Brain microvascular endothelial cell (primary cell): ENCODE measurements at regions not wholly inside any gene's neighbourhood (a gene's known extent, or its start where the extent isn't known, plus 50 kb on each side); places are given as distances from the start of the nearest gene placed in this dataset.

Experiments
- DNase-seq: peaks from one replicate; pipeline ENCODE4 v3.0.0-alpha.2; 2020
- H3K27ac ChIP-seq: fragments of 250-450 bp; sonication (Bioruptor Pico); 2 replicates; pipeline ENCODE4 v1.5.1; 2020; ENCODE audit warnings: mild to moderate bottlenecking, moderate library complexity
- H3K27me3 ChIP-seq: fragments of 250-450 bp; sonication (Bioruptor Pico); replicated peaks from 2 replicates; pipeline ENCODE4 v1.5.1; 2020; ENCODE audit warnings: mild to moderate bottlenecking
- H3K36me3 ChIP-seq: fragments of 250-450 bp; sonication (Bioruptor Pico); replicated peaks from 2 replicates; pipeline ENCODE4 v1.5.1; 2020; ENCODE audit warnings: mild to moderate bottlenecking
- H3K4me3 ChIP-seq: 2 replicates; pipeline ENCODE4 v1.5.1; 2011; ENCODE audit warnings: low read depth, mild to moderate bottlenecking, control low read depth, low read length, moderate library complexity
- in situ Hi-C: cut with HindIII; loops from 2 replicates; pipeline ENCODE4 v1.10.0; 2017; ENCODE audit warnings: low sequenced_read_pairs, low pct_ligation_motif_present
- TF ChIP-seq, protein P1 (sequence below): IDR thresholded peaks from 2 replicates; pipeline ENCODE4 v1.5.1; 2011; ENCODE audit warnings: low read depth, mild to moderate bottlenecking, moderate library complexity, low read length, control low read depth, inconsistent platforms; ENCODE audit errors: missing control alignments

DNA sequence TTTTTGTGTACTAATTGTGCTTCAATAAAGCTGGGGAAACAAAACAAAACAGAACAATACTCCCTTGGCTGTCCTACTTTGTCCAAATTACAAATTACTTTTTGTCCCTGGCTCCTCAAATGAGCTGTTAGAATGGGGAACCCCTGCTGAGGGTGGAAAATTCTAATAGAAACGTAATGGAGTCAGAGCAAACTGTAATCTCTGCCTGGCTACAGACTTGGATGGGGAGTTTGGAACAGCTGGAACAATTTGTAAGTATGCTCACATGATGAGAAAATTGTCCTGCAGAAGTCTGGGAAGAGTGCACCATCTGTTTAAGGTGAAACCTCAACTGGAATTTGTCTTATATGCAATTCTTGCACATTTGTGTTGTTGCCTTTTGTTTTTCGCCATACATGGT lies 364.4 kb upstream of the CLNK start:
- in situ Hi-C loops = no loop called here

DNA sequence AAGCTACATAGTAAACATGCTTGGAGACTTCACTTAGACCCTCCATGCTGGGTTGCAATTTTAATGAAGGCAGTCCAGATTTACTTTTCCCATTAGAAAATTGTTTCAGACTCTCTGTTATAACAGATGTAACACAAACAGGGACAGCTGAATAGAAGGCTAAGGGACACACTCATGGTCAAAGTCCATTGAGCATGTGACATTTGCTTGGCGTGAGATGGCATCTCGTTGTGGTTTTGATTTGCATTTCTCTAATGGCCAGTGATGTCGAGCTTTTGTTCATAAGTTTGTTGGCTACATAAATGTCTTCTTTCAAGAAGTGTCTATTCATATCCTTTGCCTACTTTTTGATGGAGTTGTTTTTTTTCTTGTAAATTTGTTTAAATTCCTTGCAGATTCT lies 358.2 kb upstream of the CLNK start:
- Histone ChIP-seq H3K27ac (no peak overlapping the region), H3K27me3 (no peaks in the 10 kb centered on the region), H3K36me3 (no peaks in the 10 kb centered on the region), H3K4me3 (no peak overlapping the region)
- in situ Hi-C loops = no loop called here
- DNase-seq = no peak
- TF ChIP-seq, protein P1, sequence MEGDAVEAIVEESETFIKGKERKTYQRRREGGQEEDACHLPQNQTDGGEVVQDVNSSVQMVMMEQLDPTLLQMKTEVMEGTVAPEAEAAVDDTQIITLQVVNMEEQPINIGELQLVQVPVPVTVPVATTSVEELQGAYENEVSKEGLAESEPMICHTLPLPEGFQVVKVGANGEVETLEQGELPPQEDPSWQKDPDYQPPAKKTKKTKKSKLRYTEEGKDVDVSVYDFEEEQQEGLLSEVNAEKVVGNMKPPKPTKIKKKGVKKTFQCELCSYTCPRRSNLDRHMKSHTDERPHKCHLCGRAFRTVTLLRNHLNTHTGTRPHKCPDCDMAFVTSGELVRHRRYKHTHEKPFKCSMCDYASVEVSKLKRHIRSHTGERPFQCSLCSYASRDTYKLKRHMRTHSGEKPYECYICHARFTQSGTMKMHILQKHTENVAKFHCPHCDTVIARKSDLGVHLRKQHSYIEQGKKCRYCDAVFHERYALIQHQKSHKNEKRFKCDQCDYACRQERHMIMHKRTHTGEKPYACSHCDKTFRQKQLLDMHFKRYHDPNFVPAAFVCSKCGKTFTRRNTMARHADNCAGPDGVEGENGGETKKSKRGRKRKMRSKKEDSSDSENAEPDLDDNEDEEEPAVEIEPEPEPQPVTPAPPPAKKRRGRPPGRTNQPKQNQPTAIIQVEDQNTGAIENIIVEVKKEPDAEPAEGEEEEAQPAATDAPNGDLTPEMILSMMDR = no peak

More for the DNA sequence above, 364.4 kb upstream of the CLNK start:
- TF ChIP-seq, protein P1 = no peak
- DNase-seq = no peak
- no peaks in the 10 kb centered on the region for H3K27me3 ChIP-seq
- H3K36me3 ChIP-seq = no peaks in the 10 kb centered on the region
- H3K4me3 ChIP-seq = no peak overlapping the region
- H3K27ac ChIP-seq = no peak overlapping the region

DNA sequence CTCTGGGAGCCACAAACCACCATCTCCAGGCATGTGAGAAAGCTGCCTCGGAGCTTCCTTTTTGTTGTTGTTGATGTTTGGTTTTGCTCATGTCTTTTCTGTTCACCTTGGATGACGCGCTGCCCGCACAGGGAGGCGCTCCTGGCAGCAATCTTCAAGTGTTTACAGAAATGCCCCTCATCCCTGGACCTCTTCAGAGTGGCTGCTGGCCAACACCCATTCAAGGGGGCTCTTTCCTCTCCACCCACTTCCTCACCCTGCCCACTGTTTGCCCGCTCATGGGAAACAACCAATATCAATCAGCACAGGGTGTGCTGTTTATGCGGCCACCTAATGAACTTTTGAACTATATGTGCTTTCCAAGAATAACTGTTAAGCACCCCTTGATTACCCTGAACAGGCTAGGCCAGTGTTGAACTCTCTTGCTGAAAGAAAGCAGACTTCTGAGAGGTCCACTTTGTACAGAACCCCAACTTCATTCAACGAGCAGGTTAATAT lies 355.1 kb upstream of the CLNK start:
- Histone ChIP-seq H3K27ac (no peak overlapping the region), H3K4me3 (no peak overlapping the region), H3K27me3 (no peaks in the 10 kb centered on the region), H3K36me3 (no peaks in the 10 kb centered on the region)
- TF ChIP-seq, protein P1 = no peak
- no peak for DNase-seq
- in situ Hi-C loops = no loop called here

DNA sequence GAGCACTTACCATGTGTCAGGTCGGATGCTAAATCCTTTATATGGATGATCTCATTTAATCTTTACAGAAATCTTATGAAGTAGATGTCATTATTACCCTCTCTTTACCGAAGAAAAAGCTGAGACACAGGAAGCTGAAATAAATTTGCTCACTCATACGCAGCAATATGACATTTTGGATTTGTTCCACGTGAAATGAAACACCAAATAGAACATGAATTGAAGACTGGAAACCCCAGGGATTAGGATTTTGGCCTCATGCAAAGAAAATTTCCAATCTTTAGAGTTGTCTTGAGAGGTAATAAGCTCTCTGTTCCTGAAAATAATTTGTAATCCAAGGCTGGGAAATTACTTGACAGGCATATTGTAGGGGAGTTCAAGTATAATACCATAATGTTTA lies 354.4 kb upstream of the CLNK start:
- no peak for DNase-seq
- Histone ChIP-seq H3K27me3 (no peaks in the 10 kb centered on the region), H3K4me3 (no peak overlapping the region), H3K36me3 (no peaks in the 10 kb centered on the region), H3K27ac (no peak overlapping the region)
- TF ChIP-seq, protein P1 = no peak
- in situ Hi-C loops = no loop called here

- Histone ChIP-seq H3K27me3 (no peaks in the 10 kb centered on the region), H3K27ac (no peak overlapping the region), H3K36me3 (no peaks in the 10 kb centered on the region), H3K4me3 (no peak overlapping the region)
- in situ Hi-C loops = no loop called here
- no peak for DNase-seq
- TF ChIP-seq, protein P1 = no peak
Observed at GRCh38 chr4:11037637-11038036, 353.1 kb upstream of the CLNK start.

GRCh38 chr4:11028334-11028733 lies 343.8 kb upstream of the CLNK start:
- Histone ChIP-seq H3K27me3 (no peaks in the 10 kb centered on the region), H3K27ac (no peak overlapping the region), H3K36me3 (no peaks in the 10 kb centered on the region), H3K4me3 (no peak overlapping the region)
- in situ Hi-C loops = no loop called here
- no peak for DNase-seq
- TF ChIP-seq, protein P1 = no peak
